H9 (cell line): ENCODE measurements at regions not wholly inside any gene's neighbourhood (a gene's known extent, or its start where the extent isn't known, plus 50 kb on each side); places are given as distances from the start of the nearest gene placed in this dataset.

Source experiments
- DNase-seq: peaks from one replicate; pipeline ENCODE4 v3.0.0-alpha.2; 2017
- H2AFZ ChIP-seq: one replicate; pipeline ENCODE4 v1.6.1; 2013; ENCODE audit warnings: mild to moderate bottlenecking, low read length, control low read depth, moderate library complexity
- H2AK5ac ChIP-seq: 2 replicates; pipeline ENCODE4 v1.6.1; 2013; ENCODE audit warnings: low read length, control low read depth, mixed read lengths; ENCODE audit not compliant: insufficient read length
- H2BK120ac ChIP-seq: one replicate; pipeline ENCODE4 v1.6.1; 2013; ENCODE audit warnings: low read depth, mild to moderate bottlenecking, low read length, control low read depth, inconsistent platforms; ENCODE audit not compliant: poor library complexity, severe bottlenecking
- H2BK12ac ChIP-seq: 2 replicates; pipeline ENCODE4 v1.6.1; 2013; ENCODE audit warnings: low read length, control low read depth, mixed read lengths, low read depth; ENCODE audit not compliant: insufficient read length
- H2BK15ac ChIP-seq: 2 replicates; pipeline ENCODE4 v1.6.1; 2013; ENCODE audit warnings: low read depth, low read length, control low read depth
- H2BK20ac ChIP-seq: one replicate; pipeline ENCODE4 v1.6.1; 2013; ENCODE audit warnings: low read depth, mild to moderate bottlenecking, low read length, control low read depth, inconsistent platforms; ENCODE audit not compliant: poor library complexity, severe bottlenecking
- H2BK5ac ChIP-seq: 2 replicates; pipeline ENCODE4 v1.6.1; 2013; ENCODE audit warnings: low read length, control low read depth, mixed read lengths; ENCODE audit not compliant: insufficient read length
- H3K14ac ChIP-seq: 2 replicates; pipeline ENCODE4 v1.6.1; 2013; ENCODE audit warnings: low read length, control low read depth; ENCODE audit not compliant: insufficient read depth
- H3K18ac ChIP-seq: 2 replicates; pipeline ENCODE4 v1.6.1; 2013; ENCODE audit warnings: low read depth, mild to moderate bottlenecking, mixed read lengths, low read length, control low read depth; ENCODE audit not compliant: insufficient read length
- H3K23ac ChIP-seq: 2 replicates; pipeline ENCODE4 v1.6.1; 2013; ENCODE audit warnings: low read length, control low read depth, mixed read lengths, low read depth; ENCODE audit not compliant: insufficient read length
- H3K23me2 ChIP-seq: 2 replicates; pipeline ENCODE4 v1.6.1; 2013; ENCODE audit warnings: low read depth, mild to moderate bottlenecking, mixed read lengths, low read length, control low read depth; ENCODE audit not compliant: insufficient read length, poor library complexity, severe bottlenecking
- H3K27ac ChIP-seq: 2 replicates; pipeline ENCODE4 v1.5.1; 2013; ENCODE audit warnings: low read length, control low read depth, mixed read lengths, low read depth; ENCODE audit not compliant: insufficient read length
- H3K27me3 ChIP-seq: 2 replicates; pipeline ENCODE4 v1.6.1; 2013; ENCODE audit warnings: low read length, control low read depth, inconsistent platforms; ENCODE audit not compliant: insufficient read depth
- H3K4ac ChIP-seq: 2 replicates; pipeline ENCODE4 v1.6.1; 2013; ENCODE audit warnings: low read depth, mild to moderate bottlenecking, control low read depth, inconsistent platforms, low read length, moderate library complexity
- H3K4me1 ChIP-seq: 2 replicates; pipeline ENCODE4 v1.6.1; 2013; ENCODE audit warnings: low read length, control low read depth, inconsistent platforms; ENCODE audit not compliant: insufficient read depth
- H3K4me2 ChIP-seq: 2 replicates; pipeline ENCODE4 v1.6.1; 2013; ENCODE audit warnings: low read length, control low read depth, mixed read lengths; ENCODE audit not compliant: insufficient read length, insufficient read depth
- H3K56ac ChIP-seq: 2 replicates; pipeline ENCODE4 v1.6.1; 2013; ENCODE audit warnings: low read depth, mild to moderate bottlenecking, mixed read lengths, low read length, control low read depth; ENCODE audit not compliant: insufficient read length
- H3K79me1 ChIP-seq: 2 replicates; pipeline ENCODE4 v1.6.1; 2013; ENCODE audit warnings: low read depth, mild to moderate bottlenecking, moderate library complexity, low read length, control low read depth, inconsistent platforms; ENCODE audit not compliant: insufficient read depth, poor library complexity, severe bottlenecking
- H3K79me2 ChIP-seq: 2 replicates; pipeline ENCODE4 v1.6.1; 2013; ENCODE audit warnings: low read length, control low read depth, inconsistent platforms; ENCODE audit not compliant: insufficient read depth
- H3K9ac ChIP-seq: 2 replicates; pipeline ENCODE4 v1.6.1; 2013; ENCODE audit warnings: low read length, control low read depth, mixed read lengths; ENCODE audit not compliant: insufficient read length; ENCODE audit errors: extremely low read depth
- H3K9me3 ChIP-seq: one replicate; pipeline ENCODE4 v1.6.1; 2013; ENCODE audit warnings: low read depth, low read length, inconsistent platforms; ENCODE audit not compliant: control insufficient read depth
- H3T11ph ChIP-seq: one replicate; pipeline ENCODE4 v1.6.1; 2013; ENCODE audit warnings: mild to moderate bottlenecking, low read length, control low read depth, inconsistent platforms
- H4K20me1 ChIP-seq: one replicate; pipeline ENCODE4 v1.6.1; 2013; ENCODE audit not compliant: control insufficient read depth, insufficient read length, insufficient read depth
- H4K5ac ChIP-seq: 2 replicates; pipeline ENCODE4 v1.6.1; 2013; ENCODE audit warnings: low read depth, mild to moderate bottlenecking, mixed read lengths, low read length, control low read depth; ENCODE audit not compliant: insufficient read length
- H4K8ac ChIP-seq: replicated peaks from 2 replicates; pipeline ENCODE4 v1.6.1; 2013; ENCODE audit warnings: low read length, control low read depth, mixed read lengths, low read depth; ENCODE audit not compliant: insufficient read length
- H4K91ac ChIP-seq: 2 replicates; pipeline ENCODE4 v1.6.1; 2013; ENCODE audit warnings: low read depth, mild to moderate bottlenecking, moderate library complexity, mixed read lengths, low read length, control low read depth; ENCODE audit not compliant: insufficient read length
- H3K27ac Mint-ChIP-seq, 3 experiments: 2 replicates in 2 of 3; 3 replicates in 1 of 3; pipeline ENCODE4 v1.8.0; 2020 to 2021; ENCODE audit warnings: mixed read lengths in 3 of 3, mild to moderate bottlenecking in 1 of 3, moderate library complexity in 1 of 3
- H3K27me3 Mint-ChIP-seq: 2 replicates; pipeline ENCODE4 v1.8.0; 2021; ENCODE audit warnings: low read depth, mild to moderate bottlenecking, moderate library complexity, mixed read lengths
- H3K36me3 Mint-ChIP-seq, 3 experiments: 2 replicates in 2 of 3; 3 replicates in 1 of 3; pipeline ENCODE4 v1.8.0; 2020 to 2021; ENCODE audit warnings: low read depth in 3 of 3, mixed read lengths in 3 of 3; ENCODE audit not compliant: insufficient read depth in 1 of 3
- H3K4me1 Mint-ChIP-seq, 2 experiments: 2 replicates each; pipeline ENCODE4 v1.8.0; 2020; ENCODE audit warnings: mixed read lengths in 2 of 2
- H3K4me3 Mint-ChIP-seq, 2 experiments: 2 replicates in 1 of 2; 3 replicates in 1 of 2; pipeline ENCODE4 v1.8.0; 2020 to 2021; ENCODE audit warnings: mild to moderate bottlenecking in 2 of 2, mixed read lengths in 2 of 2, moderate library complexity in 1 of 2
- H3K9me3 Mint-ChIP-seq, 2 experiments: 2 replicates in 1 of 2; 3 replicates in 1 of 2; pipeline ENCODE4 v1.8.0; 2020; ENCODE audit warnings: mild to moderate bottlenecking in 2 of 2, mixed read lengths in 2 of 2, moderate library complexity in 1 of 2
- WGBS: extraction: QIAGEN DNeasy Blood & Tissue Kit; methylation state at CpG from one replicate; pipeline ENCODE4 v1.1.7; 2013; ENCODE audit warnings: missing lambda C conversion rate, low lambda C conversion rate, mixed read lengths; ENCODE audit not compliant: insufficient read length; ENCODE audit errors: extremely low coverage; 5-methylcytosine and 5-hydroxymethylcytosine counted together
- TF ChIP-seq, protein P1 (sequence below): fragments of 200-600 bp; sonication (generic); conservative IDR thresholded peaks from 3 replicates; pipeline ENCODE4 v1.8.0; 2021; ENCODE audit warnings: antibody characterized with exemption, mild to moderate bottlenecking

DNA sequence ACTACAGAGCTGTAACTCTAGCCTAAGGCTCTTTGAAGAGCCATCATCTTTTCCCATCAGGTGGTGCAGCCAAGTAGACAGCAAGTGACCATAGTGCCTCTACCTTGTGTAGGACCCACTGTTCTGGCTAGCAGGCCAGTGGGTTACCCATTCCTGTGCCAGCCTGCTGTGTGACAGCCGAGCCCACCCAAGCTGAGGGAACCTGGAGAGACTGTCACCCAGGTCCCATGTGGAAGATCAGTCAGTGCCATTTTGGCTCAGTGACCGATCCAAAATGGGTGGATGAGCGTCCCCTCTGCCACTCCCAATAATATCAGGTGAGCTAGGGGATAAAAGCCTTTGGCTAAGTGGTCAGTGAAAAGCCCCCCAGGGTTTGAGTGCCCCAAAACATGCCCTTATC, 417.9 kb downstream of the MATN1 start:
- peaks cover 0 to 4% of the 10 kb centered on the region in 2 experiments; a peak in 1 of 4 replicates for H3K4me1 Mint-ChIP-seq
- TF ChIP-seq, protein P1, sequence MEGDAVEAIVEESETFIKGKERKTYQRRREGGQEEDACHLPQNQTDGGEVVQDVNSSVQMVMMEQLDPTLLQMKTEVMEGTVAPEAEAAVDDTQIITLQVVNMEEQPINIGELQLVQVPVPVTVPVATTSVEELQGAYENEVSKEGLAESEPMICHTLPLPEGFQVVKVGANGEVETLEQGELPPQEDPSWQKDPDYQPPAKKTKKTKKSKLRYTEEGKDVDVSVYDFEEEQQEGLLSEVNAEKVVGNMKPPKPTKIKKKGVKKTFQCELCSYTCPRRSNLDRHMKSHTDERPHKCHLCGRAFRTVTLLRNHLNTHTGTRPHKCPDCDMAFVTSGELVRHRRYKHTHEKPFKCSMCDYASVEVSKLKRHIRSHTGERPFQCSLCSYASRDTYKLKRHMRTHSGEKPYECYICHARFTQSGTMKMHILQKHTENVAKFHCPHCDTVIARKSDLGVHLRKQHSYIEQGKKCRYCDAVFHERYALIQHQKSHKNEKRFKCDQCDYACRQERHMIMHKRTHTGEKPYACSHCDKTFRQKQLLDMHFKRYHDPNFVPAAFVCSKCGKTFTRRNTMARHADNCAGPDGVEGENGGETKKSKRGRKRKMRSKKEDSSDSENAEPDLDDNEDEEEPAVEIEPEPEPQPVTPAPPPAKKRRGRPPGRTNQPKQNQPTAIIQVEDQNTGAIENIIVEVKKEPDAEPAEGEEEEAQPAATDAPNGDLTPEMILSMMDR: no peak
- H3K27ac Mint-ChIP-seq: no peak overlapping the region
- no peak overlapping the region for H3K27ac ChIP-seq
- no peak overlapping the region for H3K4me3 Mint-ChIP-seq
- no peak overlapping the region for H3K4ac ChIP-seq
- no peaks in the 10 kb centered on the region for H3K79me2 ChIP-seq
- no peak overlapping the region for H2BK12ac ChIP-seq
- no peaks in the 10 kb centered on the region; a peak in 1 of 5 replicates for H3K9me3 Mint-ChIP-seq
- no peak overlapping the region for H2BK15ac ChIP-seq
- H3K56ac ChIP-seq: no peak overlapping the region
- no peak overlapping the region for H4K91ac ChIP-seq
- H3K79me1 ChIP-seq: no peaks in the 10 kb centered on the region
- no peak overlapping the region for H3K14ac ChIP-seq
- no peak for DNase-seq
- H3K23ac ChIP-seq: no peak overlapping the region
- H2BK5ac ChIP-seq: no peak overlapping the region
- H3K4me2 ChIP-seq: no peak overlapping the region
- no peak overlapping the region for H3K18ac ChIP-seq
- no peak overlapping the region for H3T11ph ChIP-seq
- H2BK20ac ChIP-seq: no peak overlapping the region
- no CpG with 5 or more reads among the region's 3 CpGs for WGBS
- peaks cover 4% of the 10 kb centered on the region for H3K27me3 Mint-ChIP-seq
- no peaks in the 10 kb centered on the region for H3K9me3 ChIP-seq
- H4K5ac ChIP-seq: no peak overlapping the region
- H4K20me1 ChIP-seq: no peaks in the 10 kb centered on the region
- no peaks in the 10 kb centered on the region for H3K23me2 ChIP-seq
- no peak overlapping the region for H2AFZ ChIP-seq
- H3K9ac ChIP-seq: no peak overlapping the region
- H3K27me3 ChIP-seq: no peaks in the 10 kb centered on the region
- H2AK5ac ChIP-seq: no peak overlapping the region
- H3K36me3 Mint-ChIP-seq: no peaks in the 10 kb centered on the region
- no peaks in the 10 kb centered on the region for H3K4me1 ChIP-seq
- no peak overlapping the region for H2BK120ac ChIP-seq
- no peak overlapping the region for H4K8ac ChIP-seq
